ENCODE measurements at regions not wholly inside any gene's neighbourhood (a gene's known extent, or its start where the extent isn't known, plus 50 kb on each side); places are given as distances from the start of the nearest gene placed in this dataset.

DNA sequence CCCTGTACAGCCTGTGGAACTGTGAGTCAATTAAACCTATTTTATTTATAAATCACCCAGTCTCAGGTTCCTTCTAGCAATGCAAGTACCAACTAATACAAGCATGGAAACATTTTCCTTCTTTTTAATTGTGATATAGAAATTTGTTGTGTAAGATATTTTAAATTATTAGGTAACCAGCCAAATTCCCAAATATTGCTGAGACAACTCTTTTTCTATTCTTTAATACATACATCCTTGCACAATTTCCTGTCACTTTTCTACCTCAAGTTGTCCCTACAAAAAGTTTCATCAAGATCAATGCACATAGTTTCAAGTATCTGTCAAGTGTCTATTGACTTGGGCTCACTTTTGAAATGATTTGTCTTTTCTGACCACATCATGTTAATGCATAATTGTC, 488.6 kb downstream of the ACTL7B start:
- no peak for DNase-seq

- peak in 1 of 56 donors; percentile 1 for DNase-seq
Measured at GRCh38 chr9:108363311-108363710, 492.5 kb downstream of the ACTL7B start.

GRCh38 chr9:108360304-108360703, 495.5 kb downstream of the ACTL7B start:
- DNase-seq = no peak

DNA sequence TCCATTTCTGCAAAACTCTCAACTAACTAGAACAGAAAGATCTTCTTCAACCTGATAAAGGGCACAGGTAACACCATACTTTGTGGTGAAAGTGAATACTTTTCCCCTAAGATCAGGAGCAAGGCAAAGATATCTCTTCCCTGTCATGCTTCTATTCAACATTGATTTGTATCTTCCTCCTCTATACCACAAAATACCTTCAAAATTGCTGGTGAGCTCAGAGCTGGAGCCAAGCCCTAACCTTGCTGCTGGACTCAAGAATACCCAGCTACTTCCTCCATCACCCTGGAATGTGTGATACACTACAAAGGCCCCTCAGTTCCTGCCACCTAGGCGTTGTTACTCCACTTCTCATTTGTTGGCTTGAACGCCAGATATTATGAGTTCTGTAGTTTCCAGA, 499.0 kb downstream of the ACTL7B start:
- DNase-seq = no peak

GRCh38 chr9:108351571-108351970, 504.2 kb downstream of the ACTL7B start:
- DNase-seq = no peak

DNA sequence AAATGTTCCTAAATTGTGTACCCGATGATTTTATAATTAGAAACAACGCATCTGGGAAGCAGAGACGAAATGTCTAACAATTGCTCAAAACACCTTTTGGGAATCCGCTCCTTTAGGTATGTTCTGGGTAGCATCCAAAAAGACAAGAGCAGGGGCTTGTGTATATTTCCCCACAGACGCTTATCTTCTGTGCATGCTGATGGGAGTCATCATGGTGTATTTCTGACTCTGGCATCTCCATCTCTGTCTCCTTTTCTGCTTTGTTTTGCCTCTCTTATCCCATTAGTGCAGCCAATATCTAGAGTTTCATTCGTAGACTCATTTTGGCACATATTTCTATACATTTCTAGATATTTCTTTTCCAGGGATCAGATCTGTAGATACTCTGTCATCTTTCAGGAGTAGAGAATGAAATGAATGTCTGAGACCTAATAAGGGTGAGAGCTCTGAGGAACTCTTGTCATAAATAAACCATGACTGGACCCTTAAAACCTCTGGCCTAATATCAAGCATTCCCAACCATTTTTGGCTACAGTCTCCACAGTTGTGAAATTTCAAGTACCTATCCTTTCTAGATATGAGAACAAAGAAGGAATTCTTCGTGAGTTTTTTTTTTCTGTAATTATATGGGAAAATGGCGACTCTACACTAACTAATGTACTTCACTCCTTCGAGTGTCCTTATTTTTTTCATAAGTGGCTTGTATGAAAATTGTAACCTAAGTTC, 508.2 kb downstream of the ACTL7B start:
- no peak for DNase-seq

DNA sequence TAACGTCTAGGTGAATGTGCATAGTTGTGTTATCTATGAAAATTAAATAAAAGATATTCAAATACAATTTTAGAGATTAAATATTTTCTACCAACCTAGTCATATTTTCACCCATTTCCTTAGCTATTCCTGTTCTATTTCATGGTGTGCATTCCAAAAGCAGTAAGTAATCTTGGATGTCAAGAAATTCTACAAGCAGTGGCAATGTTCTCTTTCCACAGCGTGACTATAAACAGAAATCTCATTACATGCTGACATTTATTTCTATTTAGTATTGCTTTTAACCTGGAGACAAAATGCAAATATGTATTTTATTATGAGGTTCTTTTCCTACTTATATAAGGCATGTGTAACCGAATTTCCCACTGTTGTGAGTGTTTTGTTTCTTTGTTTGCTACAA, 510.0 kb downstream of the ACTL7B start:
- DNase-seq = no peak

- DNase-seq = no peak
Measured at GRCh38 chr9:108339251-108339650, 516.5 kb downstream of the ACTL7B start.

DNA sequence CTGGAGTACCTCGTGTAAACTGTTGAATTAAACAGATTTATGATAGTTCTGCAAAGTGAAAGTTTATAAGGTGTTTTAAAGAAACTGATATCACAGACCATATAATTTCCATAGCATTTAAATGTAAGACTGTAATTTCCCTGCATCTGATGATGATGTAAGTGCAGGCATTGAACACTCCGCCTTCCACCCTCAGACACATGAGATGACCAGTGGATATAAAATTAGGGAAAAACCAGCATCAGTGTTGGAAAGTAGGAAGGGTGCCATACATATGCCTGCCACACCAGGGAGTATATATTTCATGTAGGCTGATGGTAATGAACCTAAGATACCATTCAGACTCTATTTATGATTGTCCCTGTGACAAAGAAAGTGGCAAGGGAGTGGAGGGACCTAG, 519.2 kb downstream of the ACTL7B start:
- DNase-seq = no peak

DNA sequence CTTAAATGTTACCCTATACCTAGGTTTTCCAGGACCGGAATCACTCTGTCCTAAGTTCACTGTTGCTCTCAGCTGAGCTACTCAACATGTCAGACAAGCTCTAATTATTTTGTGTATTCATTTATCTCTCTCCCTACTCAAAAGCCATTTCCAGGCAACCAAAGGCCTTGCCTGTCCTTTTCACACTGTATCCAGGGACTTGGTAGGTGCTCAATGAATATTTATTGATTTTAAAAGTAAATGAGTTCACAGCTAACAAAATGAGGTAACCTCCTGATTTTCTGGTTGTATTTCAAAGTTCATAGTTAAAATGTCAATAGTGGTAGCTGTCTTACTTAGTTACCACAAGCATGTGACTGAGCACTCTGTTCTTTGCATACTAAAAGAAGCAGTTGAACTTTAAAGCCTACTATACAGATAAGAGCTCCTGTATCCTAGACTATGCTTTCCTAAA, 522.2 kb downstream of the ACTL7B start:
- no peak for DNase-seq

DNA sequence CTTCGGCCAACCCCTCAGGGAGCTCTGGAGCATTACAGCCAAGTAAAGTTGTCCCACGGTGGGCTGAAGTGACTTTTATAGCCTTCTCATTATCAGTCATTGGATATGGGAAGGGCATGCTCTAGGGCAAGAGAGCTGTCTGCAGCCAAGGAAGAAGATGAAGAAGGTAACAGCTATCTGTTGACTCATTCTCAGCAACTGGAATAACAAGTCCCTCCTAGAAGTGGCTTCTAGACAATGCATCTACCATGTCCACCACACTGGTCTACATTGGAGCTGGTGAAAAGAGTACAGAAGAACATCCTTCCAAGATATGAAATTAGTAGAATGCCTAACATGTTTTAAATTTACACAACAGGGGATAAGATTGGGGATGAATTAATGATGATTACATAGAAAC, 524.2 kb downstream of the ACTL7B start:
- no peak for DNase-seq

DNA sequence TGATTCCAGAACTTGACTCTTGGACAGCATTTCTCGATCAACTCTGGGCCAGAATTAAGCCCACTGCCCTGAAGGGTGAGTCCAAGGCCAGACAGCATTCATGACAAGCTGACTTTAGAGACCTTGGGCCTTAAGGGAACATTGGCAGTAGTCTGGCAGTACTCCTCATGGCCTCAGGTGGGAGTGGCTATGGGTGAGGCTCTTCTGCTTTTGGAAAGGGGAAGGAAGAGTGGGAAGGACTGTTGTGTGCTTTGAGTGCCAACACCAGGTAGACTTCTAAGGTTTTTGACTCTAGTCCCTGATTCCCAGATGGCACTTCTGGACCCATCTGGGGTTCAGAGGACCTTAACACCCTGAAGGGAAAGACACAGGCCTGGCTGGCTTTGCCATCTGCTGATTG, 530.4 kb downstream of the ACTL7B start:
- no peak for DNase-seq

GRCh38 chr9:108323615-108324014, 532.2 kb downstream of the ACTL7B start:
- DNase-seq = no peak

DNA sequence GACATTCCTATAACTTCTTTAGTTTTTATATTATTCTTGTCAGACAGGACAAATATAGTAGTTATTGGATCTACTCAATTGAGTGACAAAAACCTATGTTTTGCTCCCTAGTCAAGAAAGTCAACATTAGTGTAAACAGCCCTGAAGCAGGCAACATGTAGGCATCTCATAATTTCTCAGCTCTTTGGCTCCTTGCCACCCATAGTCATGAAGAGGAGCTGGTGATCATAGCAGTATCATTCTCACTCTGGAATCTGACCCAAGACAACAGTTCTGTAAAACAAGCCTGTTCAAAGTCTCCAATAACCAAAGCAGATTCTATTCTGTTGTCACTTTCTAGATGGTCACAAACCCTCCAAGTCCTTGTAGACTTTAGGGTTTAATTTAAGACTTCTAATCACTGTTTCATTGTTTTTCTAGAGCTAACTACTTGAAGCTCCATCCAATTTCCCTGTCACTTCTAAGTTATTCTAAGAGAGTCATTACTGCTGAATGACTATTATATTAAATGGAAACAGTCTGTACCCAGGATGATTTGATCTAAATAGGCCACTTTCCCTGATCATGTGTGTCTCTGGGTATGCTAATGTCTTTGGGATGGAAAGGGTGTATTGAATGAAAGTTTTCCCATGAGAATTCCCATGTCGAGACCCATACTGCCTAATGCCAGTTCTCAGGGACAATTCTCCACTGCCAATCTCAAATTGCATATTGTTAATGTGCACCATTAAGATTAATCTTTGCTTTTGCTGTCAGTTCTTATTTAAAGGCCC, 533.3 kb downstream of the ACTL7B start:
- DNase-seq = no peak

GRCh38 chr9:108316630-108317029, 539.2 kb downstream of the ACTL7B start:
- no peak for DNase-seq

DNA sequence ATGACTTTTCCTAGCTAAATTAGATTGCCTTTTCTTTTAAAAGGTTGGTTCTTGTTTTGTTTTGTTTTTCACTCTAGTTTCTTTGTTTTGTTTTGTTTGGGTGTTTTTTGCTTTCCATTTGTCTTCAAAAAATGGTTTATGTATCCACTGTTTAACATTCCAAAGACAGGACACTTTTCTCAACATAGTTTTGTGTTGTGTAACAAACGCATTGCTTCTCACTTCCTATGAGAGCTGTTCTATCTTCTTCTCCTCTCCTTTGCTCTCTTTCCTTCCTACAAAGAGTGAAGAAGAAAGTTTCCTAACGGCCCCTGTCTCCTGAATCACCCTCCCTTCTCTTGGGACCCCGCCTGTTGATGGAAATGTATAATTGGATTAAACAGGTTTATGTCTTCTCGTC, 539.7 kb downstream of the ACTL7B start:
- no peak for DNase-seq

- DNase-seq = no peak
Measured at GRCh38 chr9:108311745-108312144, 544.0 kb downstream of the ACTL7B start.

GRCh38 chr9:108310202-108310601, 545.6 kb downstream of the ACTL7B start:
- no peak for DNase-seq

DNA sequence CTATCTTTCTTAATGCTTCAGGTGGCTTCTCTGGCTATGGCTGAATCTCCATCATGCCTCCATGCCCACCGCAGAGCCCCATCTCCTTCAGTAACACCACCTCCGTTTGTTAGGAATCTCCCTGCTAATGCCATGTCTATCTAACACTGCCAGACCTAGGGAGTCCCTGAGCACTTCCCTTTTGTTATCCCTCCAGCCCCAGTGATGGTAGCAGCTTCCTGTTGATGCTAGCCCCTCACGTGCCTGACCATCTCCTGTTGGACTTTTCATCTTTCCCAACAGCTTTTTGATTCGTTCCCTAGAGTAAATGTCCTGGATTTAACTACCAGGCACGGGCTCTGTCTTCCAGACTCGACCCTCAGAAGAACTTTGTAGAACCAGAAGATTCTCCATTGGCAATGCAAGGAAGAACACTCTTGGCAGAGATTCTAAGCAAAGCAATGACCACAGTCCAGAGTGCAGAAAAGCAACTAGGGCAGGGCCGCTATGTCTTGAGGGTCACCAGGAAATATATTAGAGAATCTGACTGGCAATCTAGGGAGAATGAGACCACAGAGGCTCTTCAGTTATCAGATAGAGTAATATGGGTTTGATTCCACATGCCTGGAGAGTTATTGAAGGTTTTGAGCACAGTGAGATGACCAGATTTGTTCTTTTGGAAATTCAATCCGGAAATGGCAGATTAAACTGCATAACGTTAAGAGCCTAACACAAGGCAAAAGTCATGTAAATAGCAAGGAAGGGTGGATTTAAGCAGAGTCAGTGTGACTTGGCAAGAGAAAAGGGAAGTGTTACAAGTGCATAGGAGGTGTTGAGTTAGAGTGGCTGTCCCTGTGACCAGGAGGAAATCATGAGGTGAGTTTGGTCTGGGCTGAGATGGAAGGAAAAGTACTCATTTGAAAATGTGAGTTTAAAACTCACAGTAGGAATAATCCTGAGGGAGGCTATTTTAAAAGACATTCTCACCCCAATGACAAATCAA, 555.2 kb downstream of the ACTL7B start:
- DNase-seq = no peak

DNA sequence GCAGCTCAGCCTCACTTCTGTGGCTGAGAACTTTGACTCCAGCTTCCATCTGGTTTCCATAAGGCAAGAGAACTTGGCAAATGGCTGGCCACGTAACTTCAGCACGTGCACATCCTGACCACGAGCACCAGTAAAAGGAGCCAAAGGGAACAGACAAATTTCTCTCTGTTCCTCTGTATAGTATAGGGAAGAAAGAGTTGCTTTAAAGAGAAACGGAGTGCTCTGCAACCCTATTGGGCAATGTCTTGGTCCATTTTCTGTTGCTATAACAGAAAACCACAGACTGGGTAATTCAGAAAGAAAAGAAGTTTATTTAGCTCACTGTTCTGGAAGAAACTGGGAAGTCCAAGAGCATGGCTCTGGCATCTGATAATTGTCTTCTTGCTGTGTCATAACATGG, 558.7 kb downstream of the ACTL7B start:
- peak in 1 of 56 donors; percentile 5 for DNase-seq

DNA sequence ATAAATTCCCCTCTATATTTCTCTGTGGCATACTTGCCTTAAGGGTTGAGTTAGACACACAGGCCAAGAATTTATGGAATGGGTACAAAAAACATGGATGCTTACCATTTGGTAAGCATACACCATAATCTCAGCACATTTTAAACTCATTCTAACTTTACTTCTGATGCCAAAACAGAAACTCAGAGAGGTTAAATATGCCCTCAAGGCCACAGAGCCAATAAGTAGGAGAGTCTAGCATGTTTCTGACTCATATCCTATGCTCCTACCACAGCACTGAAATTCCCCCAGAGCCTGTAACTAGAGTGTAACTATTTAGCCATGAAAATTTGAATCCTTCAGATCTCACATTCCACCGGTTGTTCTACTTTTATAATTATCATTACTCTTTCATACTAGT, 559.7 kb downstream of the ACTL7B start:
- DNase-seq = no peak

DNA sequence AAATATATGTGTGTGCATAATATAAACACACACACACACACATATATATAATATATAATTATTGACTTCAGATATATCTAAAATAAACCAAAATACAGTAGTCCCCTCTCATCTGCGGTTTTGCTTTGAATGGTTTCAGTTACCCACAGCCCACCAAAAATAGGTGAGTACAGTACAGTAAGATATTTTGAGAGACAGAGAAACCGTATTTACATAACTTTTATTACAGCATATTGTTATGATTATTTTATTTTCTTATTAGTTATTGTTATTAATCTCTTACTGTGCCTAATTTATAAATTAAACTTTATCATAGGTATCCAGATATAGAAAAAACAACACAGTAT, 564.2 kb downstream of the ACTL7B start:
- no peak for DNase-seq

All from amygdala (tissue), 56 donors.